ENCODE measurements at regions not wholly inside any gene's neighbourhood (a gene's known extent, or its start where the extent isn't known, plus 50 kb on each side); places are given as distances from the start of the nearest gene placed in this dataset.

DNA sequence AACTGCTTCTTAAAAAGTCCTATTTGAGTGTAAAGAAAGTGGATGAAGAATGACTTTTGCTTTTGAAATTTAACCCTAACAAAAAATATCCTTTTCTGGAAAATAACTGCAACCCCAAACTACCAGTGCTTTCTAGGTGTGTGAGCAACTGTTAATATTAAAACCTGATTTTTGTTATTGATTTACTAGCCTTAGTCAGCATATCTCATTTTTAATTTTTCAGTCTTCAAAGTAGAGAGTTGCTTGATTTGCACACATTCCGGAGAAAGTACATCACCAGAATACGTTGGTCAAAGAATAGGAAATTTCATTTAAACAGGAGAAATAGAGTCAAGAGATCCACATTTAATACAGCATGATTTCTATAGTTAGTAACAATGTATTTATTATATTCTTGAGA, 141.8 kb upstream of the ADAMTS5 start:
- Histone ChIP-seq H3K4me1 (replicated peaks in 1 of 2) (no peaks in the 10 kb centered on the region), H3K4me3 (no peak overlapping the region), H3K27ac (no peak overlapping the region)
- ATAC-seq (replicated peaks in 6 of 8) = no peak
- in situ Hi-C loops (cut with MboI; ENCODE audit: low pct_unique_long_range_greater_than_20kb in 2 of 9, low sequenced_read_pairs in 9 of 9, unreplicated experiment in 9 of 9) = no loop called here
- WGBS, 10 experiments = 67 to 100% (median 96%) methylated on average over 1 to 2 of the region's 2 CpGs; no CpG with 5 or more reads in 2 of the 10 experiments

DNA sequence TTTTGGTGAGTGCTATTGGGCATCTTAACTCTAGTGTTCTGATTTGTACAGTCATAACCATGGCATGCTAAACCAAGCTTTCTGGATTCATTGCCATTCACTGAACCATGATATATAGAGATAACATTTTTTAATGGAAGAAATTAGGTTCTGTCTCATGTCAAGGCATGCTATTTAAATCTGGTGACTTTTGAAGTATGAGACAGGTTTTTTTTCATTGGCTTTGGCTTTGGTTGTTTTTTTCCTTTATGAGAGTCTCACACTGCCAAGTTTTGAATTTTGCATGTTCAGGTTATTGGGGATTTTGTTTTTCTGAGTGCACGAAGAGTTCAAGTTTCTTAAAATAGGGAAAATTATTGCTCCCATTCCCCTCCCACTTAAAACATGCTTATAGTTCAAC, 141.3 kb upstream of the ADAMTS5 start:
- WGBS, 10 experiments = 25 to 100% (median 100%) methylated on average over 1 of the region's 1 CpG; no CpG with 5 or more reads in 1 of the 10 experiments
- peak in 2 of 8 experiments; percentile 13 to 22 for ATAC-seq (replicated peaks in 6 of 8)
- in situ Hi-C loops (cut with MboI; ENCODE audit: low pct_unique_long_range_greater_than_20kb in 2 of 9, low sequenced_read_pairs in 9 of 9, unreplicated experiment in 9 of 9) = no loop called here
- H3K4me3 ChIP-seq = no peak overlapping the region
- H3K4me1 ChIP-seq (replicated peaks in 1 of 2) = no peaks in the 10 kb centered on the region
- H3K27ac ChIP-seq = no peak overlapping the region

DNA sequence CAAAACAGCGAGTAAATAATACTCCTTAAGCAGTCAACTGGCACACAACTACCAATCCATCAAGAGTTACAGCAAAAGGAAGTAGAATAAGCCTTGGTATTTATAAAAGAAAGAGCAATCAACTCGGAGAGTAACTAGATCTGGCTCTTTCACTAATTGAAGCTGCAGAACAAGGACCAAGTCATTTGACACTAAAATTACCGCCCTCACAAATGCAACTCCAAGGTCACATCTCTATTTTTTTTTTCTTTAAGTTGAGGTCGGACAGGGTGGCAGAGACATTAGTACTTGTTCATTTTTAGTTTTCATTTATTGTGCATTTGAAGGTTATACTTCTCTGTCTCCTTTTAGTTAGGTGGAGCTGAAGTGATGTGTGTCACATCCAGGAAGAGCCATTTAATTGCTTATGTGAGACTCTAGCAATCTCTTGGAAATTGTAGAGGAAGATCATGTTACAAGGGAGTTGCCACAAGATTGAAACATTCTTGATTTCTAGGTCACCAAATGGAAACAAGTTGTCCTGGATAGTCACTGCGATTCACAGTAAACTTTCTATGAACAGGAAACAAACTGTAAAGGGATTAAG, 138.1 kb upstream of the ADAMTS5 start:
- Histone ChIP-seq H3K27ac (no peak overlapping the region), H3K4me1 (replicated peaks in 1 of 2) (no peaks in the 10 kb centered on the region), H3K4me3 (no peak overlapping the region)
- WGBS, 10 experiments = 0 to 80% (median 41%) methylated on average over 1 to 5 of the region's 5 CpGs; no CpG with 5 or more reads in 1 of the 10 experiments
- ATAC-seq (replicated peaks in 6 of 8) = peak in 2 of 8 experiments; percentile 90 to 96
- in situ Hi-C loops (cut with MboI; ENCODE audit: low pct_unique_long_range_greater_than_20kb in 2 of 9, low sequenced_read_pairs in 9 of 9, unreplicated experiment in 9 of 9) = no loop called here

DNA sequence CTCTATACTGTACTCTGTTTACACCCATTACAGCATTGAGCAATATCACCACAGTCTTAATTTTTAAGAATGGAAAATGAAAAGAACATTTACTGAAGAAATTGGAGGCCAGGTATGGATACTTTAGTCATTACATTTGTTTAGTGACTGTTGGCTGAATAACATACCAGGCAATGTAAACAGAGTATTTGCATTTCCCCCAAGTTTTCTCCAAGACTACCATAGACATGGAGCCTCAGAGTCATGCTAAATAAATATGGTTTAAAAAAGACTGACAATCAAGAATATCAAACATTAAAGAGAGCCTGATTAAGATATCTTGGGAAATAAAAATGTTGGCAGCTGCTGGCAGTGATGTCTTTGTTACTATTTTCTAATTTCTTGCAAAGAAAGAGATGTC, 136.9 kb upstream of the ADAMTS5 start:
- no peak overlapping the region for H3K27ac ChIP-seq
- no peaks in the 10 kb centered on the region for H3K4me1 ChIP-seq (replicated peaks in 1 of 2)
- ATAC-seq (replicated peaks in 6 of 8) = peak in 1 of 8 experiments; percentile 62
- H3K4me3 ChIP-seq = no peak overlapping the region
- in situ Hi-C loops (cut with MboI; ENCODE audit: low pct_unique_long_range_greater_than_20kb in 2 of 9, low sequenced_read_pairs in 9 of 9, unreplicated experiment in 9 of 9) = no loop called here

DNA sequence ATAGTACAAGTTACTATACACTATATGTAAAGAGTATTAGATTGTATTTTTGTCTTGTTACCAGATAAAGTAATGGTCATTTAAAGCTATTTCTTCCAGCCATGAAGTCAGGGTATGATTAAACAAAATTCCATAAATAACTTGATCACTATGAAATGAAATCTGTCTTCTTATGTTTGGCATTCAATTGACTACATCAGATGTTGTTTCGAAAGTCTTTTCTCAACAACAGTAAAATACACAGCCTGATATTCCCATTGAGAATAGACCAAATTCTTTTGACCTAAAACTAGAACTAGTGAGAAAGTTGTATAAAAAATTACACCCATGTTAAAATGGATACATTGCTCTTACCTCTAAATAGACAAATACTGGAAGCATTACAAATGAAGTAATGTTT, 134.6 kb upstream of the ADAMTS5 start:
- no peak overlapping the region for H3K27ac ChIP-seq
- ATAC-seq (replicated peaks in 6 of 8) = no peak
- no peak overlapping the region for H3K4me3 ChIP-seq
- no peaks in the 10 kb centered on the region for H3K4me1 ChIP-seq (replicated peaks in 1 of 2)
- WGBS, 10 experiments = 17 to 100% (median 91%) methylated on average over 1 of the region's 1 CpG; no CpG with 5 or more reads in 1 of the 10 experiments
- in situ Hi-C loops (cut with MboI; ENCODE audit: low pct_unique_long_range_greater_than_20kb in 2 of 9, low sequenced_read_pairs in 9 of 9, unreplicated experiment in 9 of 9) = no loop called here

DNA sequence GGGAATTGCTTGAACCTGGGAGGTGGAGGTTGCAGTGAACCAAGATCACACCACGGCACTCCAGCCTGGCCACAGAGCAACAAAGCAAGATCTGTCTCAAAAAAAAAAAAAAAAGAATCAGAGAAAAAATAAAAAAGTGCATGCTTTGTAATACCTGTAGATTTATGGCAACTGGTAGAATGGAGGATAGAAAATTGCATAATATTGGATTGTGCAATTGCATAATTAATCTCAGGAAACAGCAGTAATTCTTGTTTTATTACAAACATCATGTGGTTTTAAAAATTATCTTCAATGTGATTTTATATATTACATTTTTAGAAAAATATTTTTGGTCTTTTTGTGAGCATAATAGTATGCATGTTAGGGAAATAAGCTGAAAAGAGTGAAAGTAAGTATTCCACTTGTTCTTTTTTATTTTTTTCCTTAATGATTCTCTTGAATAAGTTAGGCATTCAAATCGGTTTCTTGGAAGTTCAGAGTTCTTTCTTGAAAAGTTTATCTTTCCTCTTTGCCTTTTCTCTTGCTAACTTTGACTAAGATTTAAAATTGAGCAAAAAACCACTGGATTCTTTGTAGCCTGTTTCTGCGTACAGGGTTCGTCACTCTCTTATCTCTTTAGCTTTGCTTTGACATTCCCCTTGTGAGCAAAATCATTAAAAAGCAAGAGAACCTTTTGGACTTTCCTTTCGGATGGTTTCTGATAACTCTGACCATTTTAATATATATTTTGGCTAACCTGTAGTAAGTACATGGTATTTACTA, 127.5 kb upstream of the ADAMTS5 start:
- 58 to 95% (median 85%) methylated on average over 2 to 5 of the region's 5 CpGs for WGBS, 10 experiments
- Histone ChIP-seq H3K4me3 (no peak overlapping the region), H3K27ac (no peak overlapping the region), H3K4me1 (replicated peaks in 1 of 2) (no peaks in the 10 kb centered on the region)
- in situ Hi-C loops (cut with MboI; ENCODE audit: low pct_unique_long_range_greater_than_20kb in 2 of 9, low sequenced_read_pairs in 9 of 9, unreplicated experiment in 9 of 9) = no loop called here
- no peak for ATAC-seq (replicated peaks in 6 of 8)

DNA sequence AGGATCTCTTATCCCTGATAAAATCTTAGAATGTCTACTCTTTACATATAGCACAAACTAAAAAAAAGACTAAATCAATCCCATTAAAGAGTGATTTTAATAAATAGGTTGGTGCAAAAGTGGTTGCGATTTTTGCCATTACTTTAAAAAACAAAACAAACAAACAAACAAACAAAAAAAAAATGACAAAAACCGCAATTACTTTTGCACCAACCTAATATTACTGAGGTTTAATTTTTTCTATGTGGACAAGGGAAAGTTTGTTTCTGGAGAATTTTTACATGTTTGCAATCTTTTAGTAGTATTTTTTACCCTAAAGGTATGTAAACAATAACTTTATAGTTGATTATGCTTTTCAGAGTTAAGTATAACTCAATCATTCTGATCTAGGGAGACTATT, 119.7 kb upstream of the ADAMTS5 start:
- ATAC-seq (replicated peaks in 6 of 8) = no peak
- in situ Hi-C loops (cut with MboI; ENCODE audit: low pct_unique_long_range_greater_than_20kb in 2 of 9, low sequenced_read_pairs in 9 of 9, unreplicated experiment in 9 of 9) = no loop called here
- peaks cover 0 to 16% of the 10 kb centered on the region in 2 donors for H3K4me1 ChIP-seq (replicated peaks in 1 of 2)
- no peak overlapping the region for H3K27ac ChIP-seq
- WGBS, 10 experiments = 78 to 100% (median 88%) methylated on average over 1 to 2 of the region's 2 CpGs
- H3K4me3 ChIP-seq = no peak overlapping the region

DNA sequence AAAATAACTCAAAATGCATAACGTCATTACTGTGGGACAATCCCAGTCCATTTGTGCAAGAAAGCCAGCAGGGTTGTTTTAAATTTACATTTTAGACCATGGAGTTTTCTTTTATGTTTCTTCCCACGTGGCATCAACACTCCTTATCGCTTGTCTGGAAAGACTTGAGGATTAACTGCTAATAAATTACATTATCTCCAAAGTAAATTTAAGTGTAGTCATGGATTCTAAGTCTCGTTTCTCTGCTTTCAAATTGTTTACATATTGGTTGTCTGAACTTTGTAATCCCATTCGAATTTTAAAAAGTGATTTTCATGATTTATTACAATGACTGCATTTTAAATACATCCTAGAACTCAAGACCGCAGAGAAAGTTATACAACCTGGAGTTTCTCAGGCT, 119.3 kb upstream of the ADAMTS5 start:
- ATAC-seq (replicated peaks in 6 of 8) = no peak
- in situ Hi-C loops (cut with MboI; ENCODE audit: low pct_unique_long_range_greater_than_20kb in 2 of 9, low sequenced_read_pairs in 9 of 9, unreplicated experiment in 9 of 9) = no loop called here
- no peak overlapping the region for H3K27ac ChIP-seq
- no peak overlapping the region for H3K4me3 ChIP-seq
- peaks cover 0 to 17% of the 10 kb centered on the region in 2 donors for H3K4me1 ChIP-seq (replicated peaks in 1 of 2)
- WGBS, 10 experiments = 29 to 88% (median 67%) methylated on average over 2 to 6 of the region's 6 CpGs

DNA sequence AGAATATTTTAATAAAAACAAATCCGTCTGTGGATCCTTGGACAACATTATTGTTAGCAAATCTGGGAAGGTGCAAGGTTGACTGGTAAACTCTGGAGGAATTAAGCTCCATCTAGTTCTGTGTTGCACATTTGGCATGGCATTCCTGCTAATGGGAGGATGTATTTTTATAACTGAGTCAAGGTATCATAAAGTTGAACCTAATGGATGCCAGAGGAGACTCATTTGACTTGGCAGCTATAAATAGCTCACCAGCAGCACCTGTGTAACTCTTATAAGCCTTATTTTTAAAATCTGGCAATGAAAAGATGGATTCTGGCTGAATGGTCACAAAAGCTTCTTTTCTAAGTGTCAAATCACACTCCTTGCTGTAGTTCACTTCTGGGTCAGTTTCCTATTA, 118.5 kb upstream of the ADAMTS5 start:
- 83 to 100% (median 86%) methylated on average over 1 of the region's 1 CpG; no CpG with 5 or more reads in 6 of the 10 experiments for WGBS, 10 experiments
- no peak for ATAC-seq (replicated peaks in 6 of 8)
- in situ Hi-C loops (cut with MboI; ENCODE audit: low pct_unique_long_range_greater_than_20kb in 2 of 9, low sequenced_read_pairs in 9 of 9, unreplicated experiment in 9 of 9) = no loop called here
- peaks cover 0 to 17% of the 10 kb centered on the region in 2 donors for H3K4me1 ChIP-seq (replicated peaks in 1 of 2)
- no peak overlapping the region for H3K4me3 ChIP-seq
- no peak overlapping the region for H3K27ac ChIP-seq

DNA sequence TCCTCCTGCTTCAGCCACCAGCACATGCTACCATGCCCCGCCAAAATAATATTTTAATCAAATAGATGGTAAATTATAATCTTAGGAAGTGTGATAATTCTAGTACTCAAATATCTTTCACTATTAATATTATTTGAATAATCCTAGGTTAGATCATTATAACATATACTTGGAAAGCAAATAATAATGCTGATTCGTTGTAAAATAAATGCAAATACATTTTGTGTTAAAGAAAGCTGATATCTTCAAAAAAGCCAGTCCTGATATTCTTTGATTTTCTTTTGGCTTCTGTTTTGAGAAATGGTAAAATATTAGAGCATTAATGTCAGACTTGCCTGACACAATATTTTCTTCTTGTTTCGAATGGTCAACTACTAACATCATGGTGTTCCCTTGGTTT, 116.3 kb upstream of the ADAMTS5 start:
- Histone ChIP-seq H3K27ac (no peak overlapping the region), H3K4me1 (replicated peaks in 1 of 2) (peaks cover 10 to 38% of the 10 kb centered on the region in 2 donors), H3K4me3 (no peak overlapping the region)
- WGBS, 10 experiments = 63 to 100% (median 82%) methylated on average over 1 to 3 of the region's 3 CpGs; no CpG with 5 or more reads in 2 of the 10 experiments
- ATAC-seq (replicated peaks in 6 of 8) = no peak
- in situ Hi-C loops (cut with MboI; ENCODE audit: low pct_unique_long_range_greater_than_20kb in 2 of 9, low sequenced_read_pairs in 9 of 9, unreplicated experiment in 9 of 9) = no loop called here

DNA sequence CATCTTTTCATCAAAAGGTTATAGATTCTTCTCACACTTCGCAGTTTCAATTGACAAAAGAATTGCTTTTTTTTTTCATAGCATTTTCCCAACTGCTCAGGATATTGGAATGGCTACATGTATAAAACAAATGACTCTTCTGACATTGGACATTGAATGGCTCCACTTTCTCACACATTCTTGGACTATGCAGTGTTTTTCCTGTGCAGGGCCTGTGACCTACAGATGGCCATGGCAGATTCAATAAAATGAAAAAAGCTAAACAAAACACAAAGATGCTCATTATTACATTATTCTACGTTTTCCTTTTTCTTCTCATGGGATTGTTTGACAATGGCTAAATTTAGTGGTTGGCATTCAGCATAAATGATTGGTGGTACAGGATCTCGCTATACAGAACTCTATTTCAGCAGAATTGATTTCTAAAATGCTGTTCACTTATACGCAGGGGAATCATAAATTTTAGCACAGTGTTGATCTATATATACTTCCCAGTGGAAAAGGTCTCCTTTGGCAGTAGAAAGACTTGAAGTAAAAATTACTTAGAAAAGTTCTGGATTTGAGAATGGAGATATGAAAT, 115.6 kb upstream of the ADAMTS5 start:
- peak in 2 of 8 experiments; percentile 17 to 31 for ATAC-seq (replicated peaks in 6 of 8)
- peaks cover 16 to 44% of the 10 kb centered on the region in 2 donors for H3K4me1 ChIP-seq (replicated peaks in 1 of 2)
- in situ Hi-C loops (cut with MboI; ENCODE audit: low pct_unique_long_range_greater_than_20kb in 2 of 9, low sequenced_read_pairs in 9 of 9, unreplicated experiment in 9 of 9) = no loop called here
- no peak overlapping the region for H3K27ac ChIP-seq
- H3K4me3 ChIP-seq = no peak overlapping the region
- 50 to 74% (median 66%) methylated on average over 1 to 4 of the region's 4 CpGs for WGBS, 10 experiments

DNA sequence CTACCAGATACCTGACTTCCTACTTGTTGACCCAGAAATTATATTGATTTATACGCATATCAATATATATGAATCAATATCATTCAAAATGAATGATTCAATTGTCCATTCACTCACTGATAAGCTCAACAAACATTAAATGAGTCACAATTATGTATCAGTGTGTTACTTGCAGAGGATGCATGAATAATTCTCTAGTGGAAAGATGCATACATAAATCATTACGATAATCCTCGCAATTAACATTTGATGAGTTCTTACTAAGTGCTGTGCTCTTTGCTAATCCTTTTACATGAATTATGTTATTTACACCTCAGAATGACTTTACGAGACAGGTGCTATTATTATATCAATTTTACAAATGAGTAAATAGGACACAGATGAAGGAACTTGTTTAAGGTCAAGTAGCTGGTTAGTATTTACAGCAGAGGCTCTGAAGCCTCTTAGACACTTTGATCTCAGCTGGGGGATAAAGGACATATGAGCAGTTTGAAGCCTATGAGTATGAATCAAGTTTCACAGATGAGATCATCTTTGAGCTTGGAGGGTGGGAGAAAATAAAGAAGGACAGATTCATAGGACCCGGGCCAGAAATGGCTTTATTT, 112.8 kb upstream of the ADAMTS5 start:
- Histone ChIP-seq H3K4me1 (replicated peaks in 1 of 2) (peaks cover 18 to 52% of the 10 kb centered on the region in 2 donors), H3K27ac (no peak overlapping the region), H3K4me3 (no peak overlapping the region)
- in situ Hi-C loops (cut with MboI; ENCODE audit: low pct_unique_long_range_greater_than_20kb in 2 of 9, low sequenced_read_pairs in 9 of 9, unreplicated experiment in 9 of 9) = no loop called here
- ATAC-seq (replicated peaks in 6 of 8) = peak; percentile 43 to 98 (median 77)
- 10 to 100% (median 65%) methylated on average over 1 to 5 of the region's 5 CpGs for WGBS, 10 experiments

DNA sequence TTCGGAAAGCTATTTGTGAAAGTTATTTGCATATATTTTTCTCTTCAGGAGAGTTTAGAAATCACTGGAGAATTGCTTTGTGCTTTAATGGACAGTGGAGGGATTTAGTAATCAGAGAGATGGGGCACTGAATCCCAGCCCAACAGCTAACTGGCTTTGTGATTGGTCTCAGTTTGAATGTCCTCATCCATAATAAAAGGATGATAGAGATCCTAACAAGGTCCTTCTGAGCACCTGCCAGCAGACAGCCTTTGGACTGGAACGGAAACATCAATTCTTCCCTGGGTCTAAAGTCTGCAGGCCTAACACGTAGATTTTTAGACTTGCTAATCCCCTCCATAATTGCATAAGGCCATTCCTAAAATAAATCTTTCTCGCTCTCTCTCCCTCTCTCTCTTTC, 112.0 kb upstream of the ADAMTS5 start:
- Histone ChIP-seq H3K4me3 (no peak overlapping the region), H3K4me1 (replicated peaks in 1 of 2) (peaks cover 18 to 52% of the 10 kb centered on the region in 2 donors), H3K27ac (peak overlapping the region in 1 of 2 donors; percentile 70)
- 0 to 67% (median 45%) methylated on average over 1 to 4 of the region's 4 CpGs; no CpG with 5 or more reads in 1 of the 10 experiments for WGBS, 10 experiments
- ATAC-seq (replicated peaks in 6 of 8) = peak in 6 of 8 experiments; percentile 11 to 60 (median 45)
- in situ Hi-C loops (cut with MboI; ENCODE audit: low pct_unique_long_range_greater_than_20kb in 2 of 9, low sequenced_read_pairs in 9 of 9, unreplicated experiment in 9 of 9) = no loop called here

Measured in motor neuron (in vitro differentiated cells).